Vagina (tissue), 2 donors: ENCODE measurements at regions not wholly inside any gene's neighbourhood (a gene's known extent, or its start where the extent isn't known, plus 50 kb on each side); places are given as distances from the start of the nearest gene placed in this dataset.

Experiments used
- DNase-seq, 2 donors: peaks; one replicate each; pipeline ENCODE4 v3.0.0-alpha.2; 2017; ENCODE audit errors: extremely low spot score in 2 of 2
- H3K27ac ChIP-seq: fragments of 200-600 bp; sonication (generic); one replicate; pipeline ENCODE4 v1.5.1; 2019
- H3K27me3 ChIP-seq: fragments of 200-600 bp; sonication (generic); one replicate; pipeline ENCODE4 v1.5.1; 2019
- H3K36me3 ChIP-seq, 2 donors: fragments of 200-600 bp; sonication (generic); one replicate each; pipeline ENCODE4 v1.5.1; 2017 to 2019
- H3K4me1 ChIP-seq: fragments of 200-600 bp; sonication (generic); one replicate; pipeline ENCODE4 v1.5.1; 2019
- H3K4me3 ChIP-seq, 2 donors: fragments of 200-600 bp; sonication (generic); 1 replicate in 1 of 2; 2 replicates in 1 of 2; pipeline ENCODE4 v1.5.1; 2016 to 2019
- H3K9me3 ChIP-seq: fragments of 200-600 bp; sonication (generic); one replicate; pipeline ENCODE4 v1.5.1; 2019
- CTCF ChIP-seq, 3 experiments: fragments of 450-650 bp in 2 of 3; fragments of 200-600 bp in 1 of 3; sonication (generic) in 1 of 3; IDR thresholded peaks; one replicate each; pipeline ENCODE4 v1.5.1; 2017 to 2019; ENCODE audit warnings: antibody characterized with exemption in 3 of 3, mild to moderate bottlenecking in 2 of 3, moderate library complexity in 2 of 3
- POLR2A ChIP-seq, 2 donors: fragments of 450-650 bp; IDR thresholded peaks; one replicate each; pipeline ENCODE4 v1.6.1; 2017; ENCODE audit warnings: antibody characterized with exemption in 2 of 2, mild to moderate bottlenecking in 2 of 2, moderate library complexity in 2 of 2
- POLR2AphosphoS5 ChIP-seq, 2 donors: sonication (generic); formaldehyde crosslinking; IDR thresholded peaks; one replicate each; pipeline ENCODE4 v1.9.0; 2017; ENCODE audit warnings: antibody characterized with exemption in 2 of 2, mild to moderate bottlenecking in 2 of 2, low read depth in 1 of 2; ENCODE audit not compliant: insufficient read depth in 1 of 2
- intact Hi-C: fragments of 100-400 bp; cut with DNase I; formaldehyde crosslinking; loops from one replicate; pipeline ENCODE4 v1.15.1; 2023

DNA sequence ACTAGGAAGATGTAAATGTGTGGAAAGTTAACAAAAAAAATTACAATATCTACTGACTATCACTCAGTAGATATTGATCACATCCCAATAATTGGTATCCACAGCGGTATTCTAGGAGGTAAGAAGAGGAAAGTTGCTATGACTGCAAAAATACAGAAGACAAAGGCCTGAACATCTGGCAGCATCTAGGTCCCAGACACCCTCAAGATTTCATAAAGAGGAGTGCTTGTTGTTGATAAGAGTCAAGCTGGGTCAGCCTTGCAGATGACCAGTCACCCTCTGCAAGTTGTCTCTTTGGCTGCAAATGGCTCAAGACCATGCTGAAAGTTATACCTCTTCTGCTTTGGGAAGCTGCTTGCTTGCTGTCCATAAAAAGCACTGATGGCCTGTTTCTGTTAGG, 179.8 kb upstream of the FOXN2 start:
- Histone ChIP-seq H3K4me1 (peaks cover 8% of the 10 kb centered on the region), H3K36me3 (no peaks in the 10 kb centered on the region), H3K27me3 (no peaks in the 10 kb centered on the region), H3K9me3 (no peaks in the 10 kb centered on the region), H3K27ac (no peak overlapping the region), H3K4me3 (no peak overlapping the region)
- intact Hi-C loops = no loop called here
- no peak for TF ChIP-seq POLR2A (IDR thresholded peaks at IDR 0.05)
- no peak for DNase-seq

GRCh38 chr2:48135797-48136196, 178.7 kb upstream of the FOXN2 start:
- Histone ChIP-seq H3K9me3 (no peaks in the 10 kb centered on the region), H3K27me3 (no peaks in the 10 kb centered on the region), H3K27ac (no peak overlapping the region), H3K4me1 (peaks cover 8% of the 10 kb centered on the region), H3K4me3 (no peak overlapping the region), H3K36me3 (no peaks in the 10 kb centered on the region)
- no peak for DNase-seq
- intact Hi-C loops = no loop called here
- no peak for TF ChIP-seq POLR2AphosphoS5 (IDR thresholded peaks at IDR 0.05; ENCODE audit: insufficient read depth in 1 of 2, low read depth in 1 of 2)
- TF ChIP-seq POLR2A (IDR thresholded peaks at IDR 0.05) = no peak
- no peak for TF ChIP-seq CTCF (IDR thresholded peaks at IDR 0.05)

DNA sequence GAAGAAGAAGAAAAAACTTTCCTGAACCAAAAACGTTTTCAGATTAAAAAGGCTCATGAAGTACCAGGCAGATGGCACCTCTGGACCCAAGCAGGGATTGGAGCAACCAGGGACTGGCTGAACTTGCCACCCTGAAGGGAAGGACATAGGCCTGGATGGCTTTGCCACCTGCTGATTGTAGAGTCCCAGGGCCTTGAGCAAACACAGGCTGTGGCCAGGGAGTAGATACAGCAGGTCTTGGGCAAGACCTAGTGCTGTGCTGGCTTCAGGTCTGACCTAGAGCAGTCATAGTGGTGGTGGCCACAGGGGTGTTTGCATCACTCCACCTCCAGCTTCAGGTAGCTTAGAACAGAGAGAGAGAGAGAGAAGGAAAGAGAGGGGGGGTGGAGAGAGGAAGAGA, 176.7 kb upstream of the FOXN2 start:
- Histone ChIP-seq H3K4me1 (no peaks in the 10 kb centered on the region), H3K9me3 (no peaks in the 10 kb centered on the region), H3K27me3 (no peaks in the 10 kb centered on the region), H3K36me3 (no peaks in the 10 kb centered on the region), H3K27ac (no peak overlapping the region), H3K4me3 (no peak overlapping the region)
- intact Hi-C loops = no loop called here
- TF ChIP-seq POLR2AphosphoS5 (IDR thresholded peaks at IDR 0.05; ENCODE audit: insufficient read depth in 1 of 2, low read depth in 1 of 2) (no peak), POLR2A (IDR thresholded peaks at IDR 0.05) (no peak), CTCF (IDR thresholded peaks at IDR 0.05) (no peak)
- no peak for DNase-seq

DNA sequence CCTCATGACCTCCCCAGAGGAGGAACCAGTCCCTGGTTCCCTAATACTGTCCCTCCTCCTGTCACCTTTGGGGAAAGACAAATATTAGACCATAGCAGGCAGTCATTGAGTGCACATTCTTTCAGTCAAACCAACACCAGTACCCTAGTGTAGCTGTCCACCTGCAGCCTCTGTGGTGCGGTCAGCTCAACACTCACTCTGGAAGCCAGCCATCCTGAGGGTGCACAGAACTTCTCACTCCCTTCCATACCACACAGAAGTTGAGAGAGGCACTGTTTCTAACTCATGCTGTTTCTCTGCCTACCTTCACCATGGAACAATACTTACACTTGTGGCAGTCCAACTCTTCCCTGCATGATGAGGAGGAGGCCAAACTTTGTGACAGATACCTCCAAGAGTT, 175.6 kb upstream of the FOXN2 start:
- Histone ChIP-seq H3K27ac (no peak overlapping the region), H3K4me3 (no peak overlapping the region), H3K36me3 (no peaks in the 10 kb centered on the region), H3K9me3 (no peaks in the 10 kb centered on the region), H3K27me3 (no peaks in the 10 kb centered on the region), H3K4me1 (no peaks in the 10 kb centered on the region)
- intact Hi-C loops = no loop called here
- DNase-seq = no peak
- TF ChIP-seq POLR2A (IDR thresholded peaks at IDR 0.05) (peak in 1 of 2 donors; percentile 10), POLR2AphosphoS5 (IDR thresholded peaks at IDR 0.05; ENCODE audit: insufficient read depth in 1 of 2, low read depth in 1 of 2) (no peak), CTCF (IDR thresholded peaks at IDR 0.05) (no peak)

GRCh38 chr2:48140586-48140985, 173.9 kb upstream of the FOXN2 start:
- H3K27ac ChIP-seq = no peak overlapping the region
- no peaks in the 10 kb centered on the region for H3K4me1 ChIP-seq
- no peak overlapping the region for H3K4me3 ChIP-seq
- no peak for DNase-seq
- H3K36me3 ChIP-seq = no peaks in the 10 kb centered on the region
- no peaks in the 10 kb centered on the region for H3K9me3 ChIP-seq
- H3K27me3 ChIP-seq = no peaks in the 10 kb centered on the region
- intact Hi-C loops = no loop called here
- TF ChIP-seq CTCF (IDR thresholded peaks at IDR 0.05) = no peak
- no peak for TF ChIP-seq POLR2A (IDR thresholded peaks at IDR 0.05)
- TF ChIP-seq POLR2AphosphoS5 (IDR thresholded peaks at IDR 0.05; ENCODE audit: insufficient read depth in 1 of 2, low read depth in 1 of 2) = no peak

DNA sequence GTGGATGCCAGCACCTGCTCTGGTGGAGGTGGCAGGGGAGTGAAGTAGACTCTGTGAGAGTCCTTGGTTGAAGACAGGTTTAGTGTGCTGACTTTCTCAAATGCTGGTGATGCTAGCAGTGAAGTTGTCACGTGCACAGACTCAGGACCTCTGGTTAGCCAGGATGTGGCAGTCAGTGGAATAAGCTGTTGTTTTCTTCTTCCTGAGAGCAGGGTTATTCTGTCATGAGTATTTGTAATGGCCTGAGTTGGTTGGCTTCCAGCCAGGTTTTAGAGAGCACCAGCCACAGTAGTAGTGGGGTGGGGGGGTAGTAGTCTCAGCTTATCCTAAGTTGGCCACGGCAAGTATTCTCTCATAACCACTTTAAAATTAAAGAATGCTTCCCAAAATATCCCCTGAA, 169.7 kb upstream of the FOXN2 start:
- TF ChIP-seq CTCF (IDR thresholded peaks at IDR 0.05) = no peak
- no peak for TF ChIP-seq POLR2AphosphoS5 (IDR thresholded peaks at IDR 0.05; ENCODE audit: insufficient read depth in 1 of 2, low read depth in 1 of 2)
- TF ChIP-seq POLR2A (IDR thresholded peaks at IDR 0.05) = no peak
- H3K9me3 ChIP-seq = no peaks in the 10 kb centered on the region
- H3K4me3 ChIP-seq = no peak overlapping the region
- no peaks in the 10 kb centered on the region for H3K4me1 ChIP-seq
- no peaks in the 10 kb centered on the region for H3K27me3 ChIP-seq
- DNase-seq = no peak
- intact Hi-C loops = no loop called here
- no peaks in the 10 kb centered on the region for H3K36me3 ChIP-seq
- H3K27ac ChIP-seq = no peak overlapping the region
